PC-3 (cell line): ENCODE measurements at regions not wholly inside any gene's neighbourhood (a gene's known extent, or its start where the extent isn't known, plus 50 kb on each side); places are given as distances from the start of the nearest gene placed in this dataset.

Source experiments
- ATAC-seq: fragments of 200-7000 bp; cut with Tn5 transposase; 2 replicates; pipeline ENCODE4 v1.9.1; 2020; ENCODE audit warnings: mild to moderate bottlenecking, moderate library complexity
- BruUV-seq: library from RNA; stranded (reverse); fragments of 400-500 nt; replicated peaks from 2 replicates; lab custom pipeline; 2021; lab: Mats Ljungman, UMichigan
- CTCF ChIA-PET: fragments of 300-600 bp; sonication (Branson Sonifier 250); formaldehyde crosslinking; loops from one replicate; lab custom pipeline; 2022; ENCODE audit warnings: antibody characterized with exemption; lab: Charles Lee
- POLR2A ChIA-PET: fragments of 300-600 bp; sonication (Branson Sonifier 250); formaldehyde crosslinking; loops from one replicate; lab custom pipeline; 2022; ENCODE audit warnings: antibody characterized with exemption; ENCODE audit not compliant: unreplicated experiment; lab: Charles Lee
- DNase-seq: peaks from one replicate; pipeline ENCODE4 v3.0.0-alpha.2; 2015
- H2AFZ ChIP-seq: fragments of 300-600 bp; sonication (generic); 2 replicates; pipeline ENCODE4 v1.6.0; 2016; ENCODE audit warnings: antibody characterized with exemption, low read length
- H3F3A ChIP-seq: fragments of 300-600 bp; sonication (generic); one replicate; pipeline ENCODE4 v1.6.0; 2017; ENCODE audit warnings: antibody characterized with exemption, low read length, control low read depth, mild to moderate bottlenecking; ENCODE audit not compliant: unreplicated experiment
- H3K27ac ChIP-seq: fragments of 300-600 bp; sonication (generic); 2 replicates; pipeline ENCODE4 v1.5.1; 2016; ENCODE audit warnings: mild to moderate bottlenecking, low read length
- H3K27me3 ChIP-seq: fragments of 300-600 bp; sonication (generic); 2 replicates; pipeline ENCODE4 v1.6.1; 2016; ENCODE audit warnings: low read length, mixed read lengths
- H3K36me3 ChIP-seq: fragments of 300-600 bp; sonication (generic); 2 replicates; pipeline ENCODE4 v1.6.1; 2016; ENCODE audit warnings: low read depth, mixed run types, low read length, mixed read lengths
- H3K4me1 ChIP-seq: fragments of 300-600 bp; sonication (generic); 2 replicates; pipeline ENCODE4 v1.5.1; 2016; ENCODE audit warnings: low read length; ENCODE audit not compliant: insufficient read depth
- H3K4me2 ChIP-seq: fragments of 300-600 bp; sonication (generic); 2 replicates; pipeline ENCODE4 v1.6.0; 2016; ENCODE audit warnings: low read length
- H3K4me3 ChIP-seq: fragments of 300-600 bp; sonication (generic); 2 replicates; pipeline ENCODE4 v1.5.1; 2016; ENCODE audit warnings: mild to moderate bottlenecking, low read length, mixed read lengths
- H3K79me2 ChIP-seq: fragments of 300-600 bp; sonication (generic); 2 replicates; pipeline ENCODE4 v1.6.1; 2017; ENCODE audit warnings: low read length, mixed read lengths
- H3K9ac ChIP-seq: fragments of 300-600 bp; sonication (generic); 2 replicates; pipeline ENCODE4 v1.6.0; 2016; ENCODE audit warnings: mild to moderate bottlenecking, low read length
- H3K9me2 ChIP-seq: fragments of 300-600 bp; sonication (generic); replicated peaks from 2 replicates; pipeline ENCODE4 v1.6.1; 2016; ENCODE audit warnings: mixed run types, low read length, mixed read lengths
- H3K9me3 ChIP-seq: fragments of 300-600 bp; sonication (generic); 2 replicates; pipeline ENCODE4 v1.6.1; 2016; ENCODE audit warnings: low read length, mixed read lengths
- H4K20me1 ChIP-seq: fragments of 300-600 bp; sonication (generic); 2 replicates; pipeline ENCODE4 v1.6.1; 2016; ENCODE audit warnings: low read length, mixed read lengths
- EZH2 ChIP-seq: fragments of 300-600 bp; sonication (generic); IDR thresholded peaks from one replicate; pipeline ENCODE4 v1.6.1; 2017; ENCODE audit warnings: antibody characterized with exemption, mild to moderate bottlenecking, low read length; ENCODE audit not compliant: unreplicated experiment
- EZH2phosphoT487 ChIP-seq: fragments of 300-600 bp; sonication (generic); IDR thresholded peaks from 2 replicates; pipeline ENCODE4 v1.6.1; 2018; ENCODE audit warnings: mild to moderate bottlenecking, antibody characterized with exemption, low read length, borderline replicate concordance
- intact Hi-C: fragments of 100-400 bp; cut with micrococcal nuclease; formaldehyde crosslinking; loops from 2 replicates; pipeline ENCODE4 v1.9.0; 2023
- TF ChIP-seq, protein P1 (sequence below): fragments of 300-600 bp; sonication (generic); conservative IDR thresholded peaks from 2 replicates; pipeline ENCODE4 v1.5.1; 2017; ENCODE audit warnings: antibody characterized with exemption, low read depth, mild to moderate bottlenecking, low read length

DNA sequence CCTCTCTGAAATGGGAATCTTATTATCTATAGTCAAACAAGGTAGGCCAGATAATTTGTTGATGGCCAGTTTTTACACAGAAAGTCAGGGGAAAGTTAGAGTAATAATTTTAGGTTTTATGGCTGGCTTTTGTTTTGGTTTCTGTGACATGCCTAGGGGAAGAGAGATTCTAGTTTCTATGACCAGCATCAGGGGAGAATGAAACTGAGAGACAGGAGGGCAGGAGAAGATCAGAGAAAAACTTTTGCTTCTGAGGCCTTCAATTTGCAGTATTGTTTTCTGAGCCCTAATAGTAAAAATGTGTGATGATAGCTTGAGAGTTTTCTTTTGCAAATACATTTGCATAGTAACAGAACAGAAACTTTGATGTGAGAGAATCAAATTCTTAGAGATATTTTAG is 564.3 kb downstream of the ZNF608 start:
- no peak for TF ChIP-seq EZH2
- TF ChIP-seq EZH2phosphoT487 = no peak
- TF ChIP-seq, protein P1, sequence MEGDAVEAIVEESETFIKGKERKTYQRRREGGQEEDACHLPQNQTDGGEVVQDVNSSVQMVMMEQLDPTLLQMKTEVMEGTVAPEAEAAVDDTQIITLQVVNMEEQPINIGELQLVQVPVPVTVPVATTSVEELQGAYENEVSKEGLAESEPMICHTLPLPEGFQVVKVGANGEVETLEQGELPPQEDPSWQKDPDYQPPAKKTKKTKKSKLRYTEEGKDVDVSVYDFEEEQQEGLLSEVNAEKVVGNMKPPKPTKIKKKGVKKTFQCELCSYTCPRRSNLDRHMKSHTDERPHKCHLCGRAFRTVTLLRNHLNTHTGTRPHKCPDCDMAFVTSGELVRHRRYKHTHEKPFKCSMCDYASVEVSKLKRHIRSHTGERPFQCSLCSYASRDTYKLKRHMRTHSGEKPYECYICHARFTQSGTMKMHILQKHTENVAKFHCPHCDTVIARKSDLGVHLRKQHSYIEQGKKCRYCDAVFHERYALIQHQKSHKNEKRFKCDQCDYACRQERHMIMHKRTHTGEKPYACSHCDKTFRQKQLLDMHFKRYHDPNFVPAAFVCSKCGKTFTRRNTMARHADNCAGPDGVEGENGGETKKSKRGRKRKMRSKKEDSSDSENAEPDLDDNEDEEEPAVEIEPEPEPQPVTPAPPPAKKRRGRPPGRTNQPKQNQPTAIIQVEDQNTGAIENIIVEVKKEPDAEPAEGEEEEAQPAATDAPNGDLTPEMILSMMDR = no peak
- no peaks in the 10 kb centered on the region for H3K9me2 ChIP-seq
- no peak overlapping the region for H2AFZ ChIP-seq
- H3K9me3 ChIP-seq = no peaks in the 10 kb centered on the region
- no peaks in the 10 kb centered on the region for H3K36me3 ChIP-seq
- no peaks in the 10 kb centered on the region for H4K20me1 ChIP-seq
- no peak overlapping the region for H3K9ac ChIP-seq
- POLR2A ChIA-PET = no interaction called here
- intact Hi-C loops = no loop called here
- H3K4me2 ChIP-seq = no peak overlapping the region
- no peak overlapping the region for H3K27ac ChIP-seq
- ATAC-seq (no peak), DNase-seq (no peak)
- no peaks in the 10 kb centered on the region for H3K79me2 ChIP-seq
- no TSS peak for BruUV-seq
- H3K4me1 ChIP-seq = no peaks in the 10 kb centered on the region
- H3F3A ChIP-seq = no peaks in the 10 kb centered on the region
- no peak overlapping the region for H3K4me3 ChIP-seq
- no peaks in the 10 kb centered on the region for H3K27me3 ChIP-seq
- CTCF ChIA-PET = no interaction called here

DNA sequence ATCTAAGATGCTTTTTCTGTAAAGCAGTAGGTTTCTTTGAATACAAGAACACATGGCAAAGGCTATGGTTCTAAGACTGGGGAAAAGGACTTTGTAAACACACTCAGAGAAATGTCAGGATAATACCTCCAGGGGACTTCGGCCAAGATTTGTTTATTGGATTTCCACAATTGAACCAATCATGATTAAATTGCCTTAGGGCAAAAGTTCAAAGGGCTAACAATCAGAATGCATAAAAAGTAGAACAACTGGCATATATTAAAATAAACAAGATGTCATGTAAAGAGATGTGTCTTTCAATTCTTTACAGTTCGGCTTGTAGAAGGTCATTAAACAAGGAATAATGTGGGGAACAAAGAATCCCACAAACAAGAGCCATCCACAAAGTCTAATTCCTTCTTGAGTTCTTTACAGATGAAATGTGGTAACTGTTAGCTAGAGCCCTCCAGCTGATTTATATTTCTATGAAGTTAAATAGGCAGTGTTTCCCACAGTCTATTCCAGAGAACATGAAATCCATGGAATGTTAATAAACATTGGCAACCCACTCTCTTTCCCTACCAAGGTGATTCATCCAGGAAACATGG is 565.5 kb downstream of the ZNF608 start:
- ATAC-seq (no peak), DNase-seq (no peak)
- ChIA-PET CTCF (no interaction called here), POLR2A (no interaction called here)
- Histone ChIP-seq H3K9ac (no peak overlapping the region), H3K27ac (no peak overlapping the region), H3K9me3 (no peaks in the 10 kb centered on the region), H3K27me3 (no peaks in the 10 kb centered on the region), H3K4me2 (no peak overlapping the region), H3K79me2 (no peaks in the 10 kb centered on the region), H3K9me2 (no peaks in the 10 kb centered on the region), H4K20me1 (no peaks in the 10 kb centered on the region), H3F3A (no peaks in the 10 kb centered on the region), H3K4me3 (no peak overlapping the region), H2AFZ (no peak overlapping the region), H3K4me1 (no peaks in the 10 kb centered on the region), H3K36me3 (no peaks in the 10 kb centered on the region)
- intact Hi-C loops = no loop called here
- BruUV-seq = no TSS peak
- TF ChIP-seq, protein P1 = no peak
- TF ChIP-seq EZH2phosphoT487 = no peak
- TF ChIP-seq EZH2 = no peak

DNA sequence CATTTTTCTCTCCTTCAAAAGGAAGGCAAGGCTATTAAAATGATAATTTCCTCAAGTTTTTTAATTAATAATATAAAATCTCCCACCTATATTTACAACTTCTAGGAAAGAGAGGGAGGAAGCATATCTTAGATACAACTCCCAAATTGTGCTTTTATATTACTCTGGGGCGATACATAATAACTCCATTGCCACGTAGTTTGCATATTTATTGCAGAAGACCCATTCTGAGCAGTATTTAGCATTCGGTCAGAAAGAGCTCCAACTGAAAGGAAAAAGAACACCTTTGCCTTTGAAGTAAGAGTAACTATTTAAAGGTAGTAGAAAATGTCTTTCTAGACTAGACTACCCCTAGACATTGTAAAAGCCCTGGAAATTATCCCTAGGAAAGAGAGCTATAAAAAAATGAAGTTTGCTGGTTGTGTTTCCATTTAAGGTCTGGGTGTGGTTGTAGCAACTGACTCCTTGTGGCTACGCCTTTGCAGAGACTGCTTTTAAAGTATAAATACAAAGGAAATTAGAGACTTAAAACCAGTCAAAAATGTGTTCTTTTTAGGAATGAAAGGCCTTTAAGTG is 566.1 kb downstream of the ZNF608 start:
- ATAC-seq (no peak), DNase-seq (no peak)
- Histone ChIP-seq H3K9me2 (no peaks in the 10 kb centered on the region), H3K36me3 (no peaks in the 10 kb centered on the region), H3K4me3 (no peak overlapping the region), H3K4me2 (no peak overlapping the region), H3K4me1 (no peaks in the 10 kb centered on the region), H4K20me1 (no peaks in the 10 kb centered on the region), H3K9ac (no peak overlapping the region), H3K27ac (no peak overlapping the region), H3K9me3 (no peaks in the 10 kb centered on the region), H3K27me3 (no peaks in the 10 kb centered on the region), H3K79me2 (no peaks in the 10 kb centered on the region), H3F3A (no peaks in the 10 kb centered on the region), H2AFZ (no peak overlapping the region)
- TF ChIP-seq EZH2 (no peak), EZH2phosphoT487 (no peak)
- intact Hi-C loops = no loop called here
- ChIA-PET POLR2A (no interaction called here), CTCF (no interaction called here)
- BruUV-seq = no TSS peak
